Ishikawa (cell line): ENCODE measurements at regions not wholly inside any gene's neighbourhood (a gene's known extent, or its start where the extent isn't known, plus 50 kb on each side); places are given as distances from the start of the nearest gene placed in this dataset.

Source experiments
- CEBPB ChIP-seq: IDR thresholded peaks from 2 replicates; pipeline ENCODE4 v1.6.1; 2012
- CREB1 ChIP-seq: IDR thresholded peaks from 2 replicates; pipeline ENCODE4 v1.6.1; 2012; ENCODE audit warnings: low read depth
- EGR1 ChIP-seq: IDR thresholded peaks from 2 replicates; pipeline ENCODE4 v1.6.1; 2012
- EP300 ChIP-seq: IDR thresholded peaks from 2 replicates; pipeline ENCODE4 v1.6.1; 2012; ENCODE audit warnings: borderline replicate concordance
- FOXM1 ChIP-seq: IDR thresholded peaks from 2 replicates; pipeline ENCODE4 v1.6.1; 2012; ENCODE audit warnings: low read depth, borderline replicate concordance
- NFIC ChIP-seq: IDR thresholded peaks from 2 replicates; pipeline ENCODE4 v1.6.1; 2012
- RAD21 ChIP-seq: IDR thresholded peaks from 2 replicates; pipeline ENCODE4 v1.6.1; 2012; ENCODE audit warnings: low read depth
- TAF1 ChIP-seq: IDR thresholded peaks from 2 replicates; pipeline ENCODE4 v1.6.1; 2012; ENCODE audit warnings: low read depth, mild to moderate bottlenecking
- TCF12 ChIP-seq: IDR thresholded peaks from 2 replicates; pipeline ENCODE4 v1.6.1; 2012; ENCODE audit warnings: low read depth
- TEAD4 ChIP-seq: IDR thresholded peaks from 2 replicates; pipeline ENCODE4 v1.6.1; 2012
- YY1 ChIP-seq: IDR thresholded peaks from 2 replicates; pipeline ENCODE4 v1.6.1; 2012; ENCODE audit warnings: low read depth
- ZBTB7A ChIP-seq: IDR thresholded peaks from 2 replicates; pipeline ENCODE4 v1.6.1; 2012; ENCODE audit warnings: low read depth
- TF ChIP-seq, protein P1 (sequence below): IDR thresholded peaks from 2 replicates; pipeline ENCODE4 v1.6.1; 2012
- TF ChIP-seq, protein P2 (sequence below): IDR thresholded peaks from 2 replicates; pipeline ENCODE4 v1.6.1; 2012; ENCODE audit warnings: low read depth, mild to moderate bottlenecking
- TF ChIP-seq, protein P3 (sequence below): IDR thresholded peaks from 2 replicates; pipeline ENCODE4 v1.6.1; 2012

DNA sequence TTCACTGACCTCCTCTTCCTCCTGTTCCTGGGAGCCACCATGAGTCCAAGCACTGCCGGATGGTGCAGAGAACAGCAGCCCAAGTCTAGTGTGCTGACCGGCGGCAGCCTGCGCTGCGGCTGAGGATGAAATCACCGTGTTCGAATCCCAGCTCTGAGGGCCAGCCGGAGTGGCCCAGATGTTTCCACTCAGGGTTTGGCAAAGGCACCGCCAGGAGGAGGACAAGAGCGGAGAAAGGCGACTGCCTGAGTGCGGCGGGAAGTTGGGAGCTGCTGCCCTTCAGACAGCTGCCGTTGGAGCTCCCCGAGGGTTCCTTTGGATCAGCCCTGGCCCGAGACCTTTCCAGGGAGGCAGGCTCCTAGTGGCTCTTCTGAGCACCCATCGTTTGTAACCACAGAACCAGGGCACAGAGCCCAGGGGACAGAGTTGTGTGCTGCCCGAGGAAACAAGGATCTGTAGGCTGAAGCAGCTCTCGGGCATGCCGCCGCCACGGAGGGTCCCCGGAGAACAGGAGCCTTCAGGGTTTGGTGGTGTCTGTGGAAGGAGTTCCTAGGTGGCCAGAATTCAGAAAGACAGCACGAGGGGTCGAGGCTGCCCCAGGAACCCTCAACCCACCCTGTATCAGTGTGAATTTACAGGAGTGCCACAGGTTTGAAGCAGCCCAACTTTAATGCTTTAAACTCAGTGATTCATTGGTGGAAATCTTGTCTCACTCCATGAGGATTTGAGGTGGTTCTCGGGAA, 115.6 kb upstream of the COL5A1 start:
- TF ChIP-seq FOXM1 (no peak), CREB1 (no peak), YY1 (no peak), EP300 (no peak), TCF12 (no peak), ZBTB7A (no peak), EGR1 (no peak), TAF1 (no peak), TEAD4 (no peak), RAD21 (no peak), CEBPB (no peak), NFIC (no peak)
- TF ChIP-seq, protein P1, sequence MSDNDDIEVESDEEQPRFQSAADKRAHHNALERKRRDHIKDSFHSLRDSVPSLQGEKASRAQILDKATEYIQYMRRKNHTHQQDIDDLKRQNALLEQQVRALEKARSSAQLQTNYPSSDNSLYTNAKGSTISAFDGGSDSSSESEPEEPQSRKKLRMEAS: no peak
- TF ChIP-seq, protein P2, sequence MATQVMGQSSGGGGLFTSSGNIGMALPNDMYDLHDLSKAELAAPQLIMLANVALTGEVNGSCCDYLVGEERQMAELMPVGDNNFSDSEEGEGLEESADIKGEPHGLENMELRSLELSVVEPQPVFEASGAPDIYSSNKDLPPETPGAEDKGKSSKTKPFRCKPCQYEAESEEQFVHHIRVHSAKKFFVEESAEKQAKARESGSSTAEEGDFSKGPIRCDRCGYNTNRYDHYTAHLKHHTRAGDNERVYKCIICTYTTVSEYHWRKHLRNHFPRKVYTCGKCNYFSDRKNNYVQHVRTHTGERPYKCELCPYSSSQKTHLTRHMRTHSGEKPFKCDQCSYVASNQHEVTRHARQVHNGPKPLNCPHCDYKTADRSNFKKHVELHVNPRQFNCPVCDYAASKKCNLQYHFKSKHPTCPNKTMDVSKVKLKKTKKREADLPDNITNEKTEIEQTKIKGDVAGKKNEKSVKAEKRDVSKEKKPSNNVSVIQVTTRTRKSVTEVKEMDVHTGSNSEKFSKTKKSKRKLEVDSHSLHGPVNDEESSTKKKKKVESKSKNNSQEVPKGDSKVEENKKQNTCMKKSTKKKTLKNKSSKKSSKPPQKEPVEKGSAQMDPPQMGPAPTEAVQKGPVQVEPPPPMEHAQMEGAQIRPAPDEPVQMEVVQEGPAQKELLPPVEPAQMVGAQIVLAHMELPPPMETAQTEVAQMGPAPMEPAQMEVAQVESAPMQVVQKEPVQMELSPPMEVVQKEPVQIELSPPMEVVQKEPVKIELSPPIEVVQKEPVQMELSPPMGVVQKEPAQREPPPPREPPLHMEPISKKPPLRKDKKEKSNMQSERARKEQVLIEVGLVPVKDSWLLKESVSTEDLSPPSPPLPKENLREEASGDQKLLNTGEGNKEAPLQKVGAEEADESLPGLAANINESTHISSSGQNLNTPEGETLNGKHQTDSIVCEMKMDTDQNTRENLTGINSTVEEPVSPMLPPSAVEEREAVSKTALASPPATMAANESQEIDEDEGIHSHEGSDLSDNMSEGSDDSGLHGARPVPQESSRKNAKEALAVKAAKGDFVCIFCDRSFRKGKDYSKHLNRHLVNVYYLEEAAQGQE: no peak
- TF ChIP-seq, protein P3, sequence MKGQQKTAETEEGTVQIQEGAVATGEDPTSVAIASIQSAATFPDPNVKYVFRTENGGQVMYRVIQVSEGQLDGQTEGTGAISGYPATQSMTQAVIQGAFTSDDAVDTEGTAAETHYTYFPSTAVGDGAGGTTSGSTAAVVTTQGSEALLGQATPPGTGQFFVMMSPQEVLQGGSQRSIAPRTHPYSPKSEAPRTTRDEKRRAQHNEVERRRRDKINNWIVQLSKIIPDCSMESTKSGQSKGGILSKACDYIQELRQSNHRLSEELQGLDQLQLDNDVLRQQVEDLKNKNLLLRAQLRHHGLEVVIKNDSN: no peak

DNA sequence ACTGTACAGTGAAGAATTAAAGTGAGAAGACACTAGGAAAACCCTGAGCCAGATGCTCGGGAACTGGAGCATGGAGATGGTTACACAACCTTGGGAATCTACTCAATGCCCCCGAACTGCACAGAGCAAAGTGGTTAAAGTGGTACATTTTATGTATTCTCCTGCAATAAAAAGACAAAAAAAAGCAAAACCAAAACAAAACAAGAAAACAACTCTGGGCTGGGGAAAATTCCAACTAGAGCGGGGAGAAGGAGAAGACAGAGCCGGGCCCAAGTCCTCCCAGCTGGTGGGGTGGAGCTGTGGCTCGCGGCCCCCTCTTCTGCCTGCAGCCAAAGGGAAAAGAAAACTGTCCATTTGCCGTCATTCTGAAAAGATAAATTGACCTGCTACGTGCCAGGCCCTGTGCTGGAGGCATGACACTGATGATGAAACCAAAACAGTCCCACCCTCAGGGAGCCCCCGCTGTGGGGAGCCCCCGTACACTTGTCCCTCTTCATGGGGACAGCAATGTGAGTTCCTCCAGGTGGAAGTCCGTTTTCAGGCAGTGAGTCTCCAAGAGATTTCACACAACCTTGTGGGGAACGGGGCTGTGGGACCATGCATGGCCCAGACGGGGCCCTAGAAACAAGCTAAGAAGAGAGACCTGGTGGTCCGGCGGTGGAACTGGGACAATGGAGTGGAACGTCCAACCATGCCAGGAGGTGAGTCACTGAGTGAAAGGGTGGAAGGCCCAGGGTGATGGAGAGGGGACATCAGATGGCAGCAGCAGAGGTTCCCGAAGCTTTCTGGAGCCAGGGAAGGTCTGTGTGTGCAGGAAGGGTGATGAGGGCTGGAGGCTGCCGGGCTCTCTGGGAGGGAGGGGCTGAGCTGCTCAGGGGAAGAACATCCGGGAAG, 114.8 kb upstream of the COL5A1 start:
- TF ChIP-seq RAD21: no peak
- TF ChIP-seq EP300: no peak
- no peak for TF ChIP-seq TCF12
- TF ChIP-seq CREB1: no peak
- TF ChIP-seq, protein P2: no peak
- TF ChIP-seq, protein P1: no peak
- no peak for TF ChIP-seq NFIC
- no peak for TF ChIP-seq FOXM1
- no peak for TF ChIP-seq YY1
- no peak for TF ChIP-seq TEAD4
- TF ChIP-seq, protein P3: no peak
- no peak for TF ChIP-seq EGR1
- TF ChIP-seq TAF1: no peak
- TF ChIP-seq CEBPB: no peak
- no peak for TF ChIP-seq ZBTB7A

DNA sequence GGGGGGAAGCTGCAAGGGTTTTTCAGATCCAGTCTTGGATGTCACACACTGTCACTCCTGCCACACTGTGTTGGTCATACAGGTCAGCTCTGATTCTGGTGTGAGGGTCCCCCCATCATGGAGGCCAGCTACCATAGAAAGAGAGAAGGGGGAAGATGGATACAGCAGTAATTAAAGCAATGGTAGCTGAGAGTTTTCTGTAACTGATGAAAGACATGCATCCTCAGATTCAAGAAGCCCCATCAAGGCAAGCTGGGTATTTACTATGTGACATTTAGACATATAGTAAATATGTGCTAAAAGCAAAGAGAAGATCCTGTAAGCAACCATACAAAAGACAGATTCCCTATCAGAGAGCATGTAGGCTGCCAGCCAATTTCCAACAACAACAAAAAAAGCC, 110.9 kb upstream of the COL5A1 start:
- TF ChIP-seq NFIC (no peak), ZBTB7A (no peak), TEAD4 (no peak), CEBPB (no peak)

DNA sequence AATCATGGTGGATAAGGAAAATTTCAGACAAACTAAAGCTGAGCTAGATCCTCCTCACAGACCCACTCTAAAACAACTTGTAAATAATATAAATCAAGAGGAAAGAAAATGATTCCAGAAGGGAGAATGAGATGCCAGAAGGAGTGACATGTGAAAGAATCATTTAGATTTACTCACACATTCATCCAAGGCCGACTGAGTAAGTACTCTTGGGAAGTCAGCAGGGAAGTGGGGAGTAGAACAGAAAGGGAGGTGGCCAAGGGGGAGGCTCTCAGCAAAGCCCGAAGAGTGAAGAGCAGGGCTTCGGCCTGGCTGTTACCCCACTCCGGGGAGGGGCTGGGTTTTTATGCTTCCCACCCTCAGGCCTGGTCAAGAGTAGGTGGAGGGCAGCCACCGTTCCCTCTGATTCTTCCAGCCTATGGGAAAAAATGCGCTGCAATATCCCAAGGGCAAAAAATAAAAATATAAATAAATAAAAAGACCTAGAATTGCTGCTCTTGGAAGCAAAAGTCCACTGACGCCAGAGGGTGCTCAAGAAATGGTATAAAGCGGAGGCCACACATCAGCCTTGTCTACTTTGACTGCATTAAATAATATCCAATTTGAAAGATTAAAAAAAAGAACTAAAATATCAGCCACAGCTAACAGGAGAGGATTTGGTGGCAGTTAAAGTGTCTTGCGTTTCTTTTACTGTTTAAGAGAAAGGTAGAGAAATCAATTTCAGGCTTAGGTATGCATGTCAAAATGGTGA, 110.2 kb upstream of the COL5A1 start:
- TF ChIP-seq ZBTB7A (no peak), EGR1 (no peak), CEBPB (no peak), RAD21 (no peak), EP300 (no peak), NFIC (no peak), YY1 (no peak), TCF12 (no peak)

DNA sequence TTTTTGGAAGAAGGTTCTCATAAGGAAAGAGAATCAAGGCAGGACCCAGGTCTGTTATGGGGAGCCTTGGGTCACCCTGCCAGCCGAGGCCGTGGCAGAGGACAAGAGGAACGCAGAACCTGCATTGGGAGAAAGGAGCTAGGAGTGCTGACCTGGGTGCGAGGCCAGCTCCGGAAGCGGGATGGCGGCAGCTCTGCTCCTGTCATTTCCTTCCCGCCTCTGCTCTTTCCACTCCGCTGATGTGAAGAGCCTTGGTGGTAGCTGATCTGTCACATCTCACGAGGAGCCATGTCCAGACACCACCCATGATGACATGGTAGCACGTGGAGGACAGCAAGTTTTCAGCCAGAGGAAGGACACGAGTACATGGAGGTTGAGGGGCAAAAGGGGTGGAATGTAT, 109.5 kb upstream of the COL5A1 start:
- TF ChIP-seq CREB1 (no peak), TAF1 (no peak), EP300 (no peak), TEAD4 (no peak), CEBPB (no peak), NFIC (no peak), RAD21 (no peak), ZBTB7A (no peak), YY1 (no peak), EGR1 (no peak), FOXM1 (no peak), TCF12 (no peak)
- TF ChIP-seq, protein P2: no peak
- TF ChIP-seq, protein P1: no peak
- TF ChIP-seq, protein P3: no peak
